HG03575 (cell line): ENCODE measurements at regions not wholly inside any gene's neighbourhood (a gene's known extent, or its start where the extent isn't known, plus 50 kb on each side); places are given as distances from the start of the nearest gene placed in this dataset.

Source experiments
- ATAC-seq: cut with Tn5 transposase; IDR thresholded peaks from one replicate; pipeline ENCODE4 v1.9.1; 2021; ENCODE audit not compliant: unreplicated experiment, insufficient number of reproducible peaks, low FRiP score; ENCODE audit errors: extremely low read depth

- ATAC-seq = no peak
These were observed 796.3 kb upstream of the SLC10A2 start for GRCh38 chr13:103862525-103862924.

DNA sequence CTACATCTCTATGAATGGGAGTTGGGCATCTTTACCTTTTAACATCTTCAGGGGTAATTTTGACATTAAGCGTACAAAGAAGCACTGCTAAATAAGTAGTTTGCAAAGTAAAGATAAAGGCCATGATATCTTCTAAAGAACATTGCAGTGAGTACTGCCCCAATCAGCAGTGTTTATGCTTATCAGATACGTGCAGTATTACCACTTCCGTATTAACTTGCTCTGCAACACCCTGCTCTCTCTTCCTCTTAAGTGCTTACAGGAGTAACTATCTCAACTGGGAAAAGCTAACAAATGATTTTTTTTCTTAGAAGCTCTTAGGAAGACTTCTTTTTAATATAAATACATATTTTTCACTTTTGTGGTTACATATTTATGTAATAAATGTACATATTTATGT is 793.7 kb upstream of the SLC10A2 start:
- ATAC-seq = no peak

DNA sequence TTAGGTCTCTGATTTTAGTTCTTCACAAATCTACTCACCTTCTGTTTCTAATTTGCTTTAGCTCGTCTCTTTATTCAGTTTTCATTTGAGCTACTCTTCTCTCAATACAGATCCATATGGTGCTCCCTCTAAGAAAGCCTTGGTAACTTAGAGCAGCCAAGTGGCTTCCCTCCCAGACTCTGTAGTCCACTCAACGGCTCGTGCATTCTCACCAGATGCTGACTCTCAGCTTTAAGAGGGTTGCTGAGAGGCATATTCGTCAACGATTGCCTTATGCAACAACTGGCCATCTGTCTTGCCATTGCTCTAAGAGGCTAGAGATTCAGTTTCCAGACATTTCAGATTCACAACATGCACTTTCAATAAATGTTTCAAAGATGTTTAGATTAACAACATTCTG is 785.8 kb upstream of the SLC10A2 start:
- no peak for ATAC-seq

DNA sequence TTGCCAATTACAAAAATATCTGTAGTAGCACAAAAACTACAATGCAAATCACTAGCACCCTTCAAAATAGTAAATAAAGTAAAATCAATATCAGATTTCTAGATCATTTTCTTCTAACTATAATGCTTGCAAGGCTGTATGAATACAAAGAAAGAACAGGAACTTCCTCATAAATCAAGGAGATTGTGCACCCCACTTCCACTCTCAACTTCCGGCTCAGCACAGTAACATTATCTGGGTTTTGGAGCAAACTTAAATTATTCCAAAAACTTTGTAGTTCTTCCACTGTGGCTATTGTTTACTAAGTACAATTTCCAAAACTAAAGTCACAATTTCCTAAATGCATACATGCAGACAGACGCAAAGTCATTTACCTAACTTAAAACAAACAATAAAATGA is 778.3 kb upstream of the SLC10A2 start:
- ATAC-seq = no peak

DNA sequence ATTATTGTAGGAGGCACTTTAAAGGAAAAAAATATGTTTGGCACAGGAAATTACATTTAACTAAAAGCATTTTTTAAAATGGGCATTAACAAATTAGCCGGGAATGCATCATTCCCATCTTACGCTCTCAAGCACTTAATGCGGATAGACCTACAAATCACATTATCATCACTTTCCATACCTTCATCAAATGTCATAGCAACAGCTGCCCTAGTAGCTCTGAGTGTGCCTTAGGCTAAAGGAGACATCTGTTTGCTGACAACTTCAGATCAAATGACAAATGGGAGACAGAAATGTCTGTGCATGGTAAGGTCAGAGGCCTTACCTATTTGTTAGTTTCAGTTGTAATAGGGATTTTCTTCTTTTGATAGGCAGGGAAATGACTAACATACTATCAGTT is 773.2 kb upstream of the SLC10A2 start:
- ATAC-seq = no peak

DNA sequence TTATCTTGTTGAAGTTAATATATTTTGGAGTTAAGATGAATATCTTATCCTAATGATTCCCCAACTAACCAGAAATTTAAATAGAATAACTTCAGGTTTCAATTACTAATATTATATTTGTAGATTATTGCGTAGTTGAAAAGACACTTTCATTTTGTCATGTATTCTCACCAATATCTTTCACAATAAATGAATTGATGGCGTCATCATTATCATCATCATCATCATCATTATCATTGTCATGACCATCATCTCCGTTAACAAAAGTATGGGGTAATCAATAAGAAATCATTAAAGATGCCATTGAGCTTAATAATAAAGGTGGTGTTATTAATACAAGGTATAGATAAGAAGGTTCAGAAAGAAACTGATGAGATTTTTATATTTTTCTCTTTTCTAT is 768.8 kb upstream of the SLC10A2 start:
- ATAC-seq = no peak

- ATAC-seq = no peak
These were observed 767.2 kb upstream of the SLC10A2 start for GRCh38 chr13:103833294-103833852.

GRCh38 chr13:103815619-103816018 is 749.4 kb upstream of the SLC10A2 start:
- ATAC-seq = no peak

- no peak for ATAC-seq
These were observed 746.8 kb upstream of the SLC10A2 start for GRCh38 chr13:103812971-103813370.

- no peak for ATAC-seq
These were observed 746.3 kb upstream of the SLC10A2 start for GRCh38 chr13:103812558-103812957.

GRCh38 chr13:103810026-103810425 is 743.8 kb upstream of the SLC10A2 start:
- no peak for ATAC-seq

- no peak for ATAC-seq
These were observed 739.6 kb upstream of the SLC10A2 start for GRCh38 chr13:103805771-103806170.

GRCh38 chr13:103803349-103803748 is 737.1 kb upstream of the SLC10A2 start:
- ATAC-seq = no peak

DNA sequence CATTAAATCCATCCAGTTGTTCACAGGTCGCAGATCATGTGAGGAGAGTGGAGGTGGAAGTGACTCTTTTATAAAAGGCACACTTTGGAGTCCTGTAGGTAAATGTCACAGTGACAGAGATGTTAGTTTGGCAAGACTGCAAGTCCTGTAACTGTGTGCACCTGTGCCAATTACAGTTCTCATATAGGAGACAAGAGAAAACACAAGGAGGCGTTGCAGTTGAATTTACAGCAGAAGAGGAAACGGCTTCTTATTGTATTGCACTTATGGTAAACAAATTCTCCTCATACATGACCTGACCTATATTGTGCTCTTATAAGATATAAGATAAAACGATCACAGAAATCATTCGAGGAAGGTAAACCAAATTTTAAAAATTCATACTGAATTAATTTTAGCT is 732.8 kb upstream of the SLC10A2 start:
- ATAC-seq = no peak

DNA sequence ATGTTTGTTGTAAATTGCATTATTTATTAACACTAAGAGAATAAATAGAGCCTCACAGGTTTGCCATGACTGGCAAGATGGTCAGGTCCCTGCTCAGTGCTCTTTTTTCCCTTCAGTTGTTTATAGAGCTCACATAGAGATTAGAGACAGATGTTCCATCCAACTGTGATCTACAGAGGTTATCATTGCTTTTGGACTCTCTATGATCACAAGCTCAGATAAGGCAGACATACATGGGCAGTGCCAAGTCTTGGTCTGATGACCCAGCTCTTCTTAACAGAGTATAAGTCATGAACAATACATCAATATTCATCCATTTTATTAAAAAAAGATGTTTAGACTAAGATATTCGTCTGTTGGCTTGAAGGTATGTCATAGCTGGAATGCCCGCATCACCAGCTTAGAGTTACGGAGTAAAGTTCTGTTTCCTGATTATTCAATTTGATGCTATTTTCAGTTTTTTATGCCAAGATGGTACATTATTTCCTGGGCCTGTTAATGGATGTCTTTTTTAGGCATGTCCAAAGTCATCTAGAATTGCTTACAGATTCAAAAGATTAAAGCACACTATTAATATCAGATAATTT is 729.8 kb upstream of the SLC10A2 start:
- no peak for ATAC-seq

GRCh38 chr13:103794526-103794925 is 728.3 kb upstream of the SLC10A2 start:
- ATAC-seq = no peak

GRCh38 chr13:103788061-103788652 is 721.9 kb upstream of the SLC10A2 start:
- no peak for ATAC-seq

GRCh38 chr13:103772576-103772975 is 706.4 kb upstream of the SLC10A2 start:
- ATAC-seq = no peak

- no peak for ATAC-seq
These were observed 696.3 kb upstream of the SLC10A2 start for GRCh38 chr13:103762523-103762922.

- ATAC-seq = no peak
These were observed 693.1 kb upstream of the SLC10A2 start for GRCh38 chr13:103759361-103759760.

- no peak for ATAC-seq
These were observed 692.0 kb upstream of the SLC10A2 start for GRCh38 chr13:103758222-103758621.
